Karpas-422 (cell line): ENCODE measurements at regions not wholly inside any gene's neighbourhood (a gene's known extent, or its start where the extent isn't known, plus 50 kb on each side); places are given as distances from the start of the nearest gene placed in this dataset.

Source experiments
- DNase-seq: peaks from one replicate; pipeline ENCODE4 v3.0.0-alpha.2; 2015
- H2AFZ ChIP-seq: fragments of 200-600 bp; sonication (generic); 2 replicates; pipeline ENCODE4 v1.6.1; 2014; ENCODE audit warnings: antibody characterized with exemption, low read length, mixed read lengths
- H3K27ac ChIP-seq: fragments of 200-600 bp; sonication (generic); 2 replicates; pipeline ENCODE4 v1.5.1; 2014; ENCODE audit warnings: mild to moderate bottlenecking, low read length, moderate library complexity
- H3K27me3 ChIP-seq: fragments of 200-600 bp; sonication (generic); 2 replicates; pipeline ENCODE4 v1.6.1; 2014; ENCODE audit warnings: low read length, mixed read lengths
- H3K36me3 ChIP-seq: fragments of 200-600 bp; sonication (generic); 2 replicates; pipeline ENCODE4 v1.6.1; 2014; ENCODE audit warnings: low read length, mixed read lengths; ENCODE audit not compliant: insufficient read depth
- H3K4me1 ChIP-seq: fragments of 200-600 bp; sonication (generic); 2 replicates; pipeline ENCODE4 v1.6.1; 2014; ENCODE audit warnings: mild to moderate bottlenecking, low read length, mixed read lengths
- H3K4me2 ChIP-seq: fragments of 200-600 bp; sonication (generic); 2 replicates; pipeline ENCODE4 v1.6.1; 2014; ENCODE audit warnings: low read length, low read depth, mild to moderate bottlenecking; ENCODE audit not compliant: poor library complexity, severe bottlenecking
- H3K4me3 ChIP-seq: fragments of 200-600 bp; sonication (generic); 2 replicates; pipeline ENCODE4 v1.5.1; 2014; ENCODE audit warnings: mild to moderate bottlenecking, antibody characterized with exemption, low read length, mixed read lengths
- H3K79me2 ChIP-seq: fragments of 200-600 bp; sonication (generic); 2 replicates; pipeline ENCODE4 v1.6.1; 2014; ENCODE audit warnings: mild to moderate bottlenecking, low read length, mixed read lengths
- H3K9ac ChIP-seq: fragments of 200-600 bp; sonication (generic); 2 replicates; pipeline ENCODE4 v1.6.0; 2014; ENCODE audit warnings: low read length
- H3K9me2 ChIP-seq: fragments of 200-600 bp; sonication (generic), shearing (Covaris generic); replicated peaks from 2 replicates; pipeline ENCODE4 v1.6.0; 2014; ENCODE audit warnings: mild to moderate bottlenecking, low read length, moderate library complexity; ENCODE audit not compliant: insufficient read depth
- H3K9me3 ChIP-seq: fragments of 300-700, 200-600 bp; sonication (generic); 2 replicates; pipeline ENCODE4 v1.6.1; 2014; ENCODE audit warnings: low read length, mixed read lengths
- H4K20me1 ChIP-seq: fragments of 200-600 bp; sonication (generic); 2 replicates; pipeline ENCODE4 v1.6.1; 2014; ENCODE audit warnings: mild to moderate bottlenecking, antibody characterized with exemption, low read length, low read depth; ENCODE audit not compliant: insufficient read depth

DNA sequence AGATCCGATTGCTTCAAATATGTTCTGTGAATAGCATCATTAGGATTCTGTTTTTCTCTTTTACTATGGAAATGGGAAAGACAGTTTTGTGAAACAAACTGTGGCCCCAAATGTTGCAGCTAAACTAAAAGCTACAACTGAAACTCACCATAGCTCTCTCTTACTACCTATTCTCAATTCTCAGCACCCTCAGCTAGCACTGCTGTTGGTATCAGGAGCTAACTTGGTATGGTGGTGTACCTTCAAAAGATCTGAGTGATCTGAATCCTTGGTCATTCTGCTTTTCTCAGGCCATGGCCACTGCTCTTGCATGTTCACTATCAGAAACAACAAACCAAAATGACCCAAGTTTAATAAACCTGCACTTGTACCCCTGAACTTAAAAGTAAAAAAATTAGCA is 1208.0 kb downstream of the SORCS1 start:
- Histone ChIP-seq H3K9ac (no peak overlapping the region), H3K27ac (no peak overlapping the region), H3K36me3 (no peaks in the 10 kb centered on the region), H4K20me1 (no peaks in the 10 kb centered on the region), H3K9me3 (no peaks in the 10 kb centered on the region), H3K79me2 (no peaks in the 10 kb centered on the region), H3K4me3 (no peak overlapping the region), H3K27me3 (no peaks in the 10 kb centered on the region), H3K4me2 (no peak overlapping the region), H3K9me2 (no peaks in the 10 kb centered on the region), H2AFZ (no peak overlapping the region), H3K4me1 (peaks cover 14% of the 10 kb centered on the region)
- no peak for DNase-seq

DNA sequence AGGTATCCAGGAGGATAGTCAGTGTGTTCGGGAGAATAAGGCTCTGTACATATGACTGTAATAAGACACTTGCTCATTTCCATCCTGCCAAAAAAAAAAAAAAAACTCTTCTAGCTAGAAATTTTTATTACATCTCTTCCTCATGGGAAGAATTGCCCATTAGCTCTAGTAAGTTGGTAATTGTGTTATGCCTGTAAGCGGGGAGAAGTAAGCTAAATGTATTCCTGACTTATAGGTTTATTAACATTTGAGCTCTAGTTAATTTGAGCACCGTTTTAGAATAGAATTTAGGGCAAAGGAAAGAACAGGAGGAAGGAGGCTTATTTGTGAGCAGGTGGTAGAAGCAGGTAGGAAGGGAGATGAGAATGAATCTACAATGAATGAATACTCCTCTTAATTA is 1210.6 kb downstream of the SORCS1 start:
- Histone ChIP-seq H2AFZ (no peak overlapping the region), H3K9me2 (no peaks in the 10 kb centered on the region), H3K9me3 (no peaks in the 10 kb centered on the region), H3K4me3 (no peak overlapping the region), H3K79me2 (no peaks in the 10 kb centered on the region), H3K27ac (no peak overlapping the region), H3K4me2 (no peak overlapping the region), H3K27me3 (no peaks in the 10 kb centered on the region), H4K20me1 (no peaks in the 10 kb centered on the region), H3K4me1 (peaks cover 14% of the 10 kb centered on the region), H3K9ac (no peak overlapping the region), H3K36me3 (no peaks in the 10 kb centered on the region)
- no peak for DNase-seq

DNA sequence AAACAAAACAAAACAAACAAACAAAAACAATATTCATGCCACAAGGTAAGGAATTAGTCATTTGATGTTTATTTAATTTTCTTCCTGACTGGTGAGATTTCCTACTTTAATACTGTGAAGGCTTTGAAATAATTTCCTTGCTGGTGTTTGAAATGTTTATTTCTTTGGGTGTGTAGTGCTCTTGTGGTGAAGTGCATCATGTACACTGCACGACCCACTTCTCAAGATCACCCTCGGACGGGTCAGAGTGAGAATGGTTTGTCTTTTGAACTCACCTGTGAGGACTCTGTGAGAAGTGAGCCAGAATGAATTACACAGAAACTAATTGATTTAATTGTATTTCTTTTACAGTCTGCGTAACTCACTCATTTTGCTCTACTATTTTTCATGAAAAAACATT is 1211.5 kb downstream of the SORCS1 start:
- no peaks in the 10 kb centered on the region for H3K79me2 ChIP-seq
- peaks cover 14% of the 10 kb centered on the region for H3K4me1 ChIP-seq
- DNase-seq = no peak
- H3K4me2 ChIP-seq = peak overlapping the region; percentile 36
- H3K36me3 ChIP-seq = no peaks in the 10 kb centered on the region
- H3K27me3 ChIP-seq = no peaks in the 10 kb centered on the region
- H4K20me1 ChIP-seq = no peaks in the 10 kb centered on the region
- no peaks in the 10 kb centered on the region for H3K9me2 ChIP-seq
- no peak overlapping the region; the same call in 1 of the 2 replicates for H3K9ac ChIP-seq
- H3K4me3 ChIP-seq = no peak overlapping the region
- no peak overlapping the region for H3K27ac ChIP-seq
- no peaks in the 10 kb centered on the region for H3K9me3 ChIP-seq
- peak overlapping the region; percentile 65; the same call in 1 of the 2 replicates for H2AFZ ChIP-seq

DNA sequence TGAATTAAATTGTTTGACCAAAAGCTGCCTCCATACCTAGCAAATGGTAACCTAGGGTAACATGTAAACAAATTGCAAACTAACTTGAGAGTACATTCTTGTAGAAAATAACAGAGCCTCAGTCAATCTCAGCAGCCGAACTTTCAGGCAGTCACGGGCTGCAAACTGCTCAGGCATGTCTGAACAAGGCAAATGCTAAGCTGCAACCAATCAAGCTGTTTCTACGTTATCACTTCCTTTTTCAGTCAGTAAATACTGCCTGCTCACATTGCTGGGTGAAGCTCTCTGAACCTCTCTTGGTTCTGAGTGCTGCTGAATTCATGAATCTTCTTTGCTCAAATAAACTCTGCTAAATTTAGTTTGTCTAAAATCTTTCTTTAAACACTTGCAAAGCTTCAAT is 1212.4 kb downstream of the SORCS1 start:
- Histone ChIP-seq H3K9ac (peak overlapping the region; percentile 28), H3K4me2 (peak overlapping the region; percentile 36), H3K79me2 (no peaks in the 10 kb centered on the region), H3K27me3 (no peaks in the 10 kb centered on the region), H3K27ac (peak overlapping the region; percentile 66), H2AFZ (peak overlapping the region; percentile 65; the same call in 1 of the 2 replicates), H3K9me3 (no peaks in the 10 kb centered on the region), H3K4me3 (peak overlapping the region; percentile 41; the same call in 1 of the 2 replicates), H3K4me1 (peaks cover 14% of the 10 kb centered on the region), H3K9me2 (no peaks in the 10 kb centered on the region), H4K20me1 (no peaks in the 10 kb centered on the region), H3K36me3 (no peaks in the 10 kb centered on the region)
- peak; percentile 74 for DNase-seq

DNA sequence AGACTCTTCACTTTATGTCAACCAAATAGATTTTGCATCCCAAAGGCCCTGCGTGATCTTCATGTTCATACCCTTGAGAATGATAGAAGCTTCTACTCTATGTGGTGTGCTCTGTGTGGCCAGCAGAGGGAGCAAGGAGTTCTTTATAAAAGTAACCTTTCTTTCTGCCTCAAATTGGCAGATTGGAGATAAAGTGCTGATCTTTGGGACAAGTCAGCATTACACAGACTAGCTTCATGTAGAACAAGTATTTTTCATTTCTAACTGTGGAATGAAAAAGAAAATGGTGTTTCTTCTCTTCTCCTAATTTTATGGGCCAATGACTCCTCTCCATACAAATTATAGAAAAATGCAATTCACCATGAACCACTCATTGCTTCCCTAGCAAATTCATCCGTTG is 1214.1 kb downstream of the SORCS1 start:
- no peak overlapping the region for H2AFZ ChIP-seq
- H3K9me3 ChIP-seq = no peaks in the 10 kb centered on the region
- H3K4me1 ChIP-seq = peaks cover 14% of the 10 kb centered on the region
- no peak overlapping the region for H3K4me2 ChIP-seq
- H3K27me3 ChIP-seq = no peaks in the 10 kb centered on the region
- H3K27ac ChIP-seq = no peak overlapping the region
- H3K36me3 ChIP-seq = no peaks in the 10 kb centered on the region
- H4K20me1 ChIP-seq = no peaks in the 10 kb centered on the region
- H3K4me3 ChIP-seq = no peak overlapping the region
- H3K9me2 ChIP-seq = no peaks in the 10 kb centered on the region
- H3K9ac ChIP-seq = no peak overlapping the region
- DNase-seq = peak; percentile 81
- no peaks in the 10 kb centered on the region for H3K79me2 ChIP-seq

DNA sequence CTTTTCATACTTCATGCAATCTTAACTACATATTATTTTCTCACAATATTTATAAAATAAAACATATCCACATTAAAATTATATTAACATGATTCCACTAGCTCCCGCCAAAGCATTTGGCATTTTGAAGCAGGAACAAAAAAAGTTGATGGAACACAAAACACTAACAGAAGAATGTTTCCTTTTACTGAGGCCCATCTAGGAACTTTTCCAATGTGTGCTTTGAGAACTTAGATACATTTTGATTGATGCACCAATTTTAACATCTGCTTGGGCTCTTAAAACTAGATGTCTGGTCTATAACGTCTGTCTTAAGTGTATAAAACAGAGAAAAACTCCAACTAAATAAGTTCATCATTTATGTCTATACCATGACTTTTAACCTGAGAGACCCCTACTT is 1214.8 kb downstream of the SORCS1 start:
- DNase-seq = no peak
- Histone ChIP-seq H3K79me2 (no peaks in the 10 kb centered on the region), H3K36me3 (no peaks in the 10 kb centered on the region)

DNA sequence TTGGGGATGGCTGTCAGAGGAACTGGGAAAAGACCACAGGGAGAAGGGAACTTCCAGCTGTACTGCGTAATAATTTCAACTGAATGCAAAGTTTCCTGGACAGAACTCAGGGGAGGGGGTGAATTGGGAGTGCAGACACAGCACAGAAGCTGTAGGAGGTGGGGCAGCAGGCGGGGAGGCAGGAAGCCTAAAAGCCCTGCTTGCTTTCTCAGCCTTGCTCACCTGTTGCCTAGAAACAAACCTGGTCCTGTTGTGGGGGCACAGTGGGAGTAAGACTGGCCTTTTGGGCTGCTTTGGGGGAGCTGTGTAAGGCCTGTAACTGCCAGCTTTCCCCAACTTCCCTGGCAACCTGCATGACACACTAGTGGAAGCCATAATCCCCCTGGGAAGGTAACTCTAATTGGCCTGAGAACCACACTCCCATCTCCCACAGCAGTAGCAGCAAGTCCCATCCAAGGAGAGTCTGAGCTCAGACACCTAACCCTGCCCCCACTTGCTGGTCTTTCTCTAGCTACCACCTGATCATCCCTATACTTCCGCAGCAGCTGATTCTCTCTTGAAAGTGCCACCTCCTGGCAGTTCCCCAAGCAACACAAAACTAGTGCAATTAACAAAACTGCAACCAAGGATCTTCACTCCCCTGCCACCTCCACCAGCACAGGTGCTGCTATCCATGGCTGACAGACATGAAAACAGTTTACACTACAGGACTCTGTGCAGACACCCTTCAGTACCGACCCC is 1239.3 kb downstream of the SORCS1 start:
- Histone ChIP-seq H4K20me1 (no peaks in the 10 kb centered on the region), H3K9ac (no peak overlapping the region), H3K27me3 (no peaks in the 10 kb centered on the region), H3K9me3 (peaks cover 6% of the 10 kb centered on the region; the same call in 1 of the 2 replicates), H3K4me1 (no peaks in the 10 kb centered on the region), H3K27ac (no peak overlapping the region), H2AFZ (no peak overlapping the region), H3K36me3 (no peaks in the 10 kb centered on the region), H3K79me2 (no peaks in the 10 kb centered on the region), H3K9me2 (no peaks in the 10 kb centered on the region), H3K4me2 (no peak overlapping the region), H3K4me3 (no peak overlapping the region)
- DNase-seq = no peak

More for the DNA sequence above, 1214.8 kb downstream of the SORCS1 start:
- Histone ChIP-seq H3K9me3 (no peaks in the 10 kb centered on the region), H2AFZ (no peak overlapping the region), H4K20me1 (no peaks in the 10 kb centered on the region), H3K4me1 (peaks cover 14% of the 10 kb centered on the region), H3K9ac (no peak overlapping the region), H3K4me2 (no peak overlapping the region), H3K27me3 (no peaks in the 10 kb centered on the region), H3K9me2 (no peaks in the 10 kb centered on the region), H3K4me3 (no peak overlapping the region), H3K27ac (no peak overlapping the region)

DNA sequence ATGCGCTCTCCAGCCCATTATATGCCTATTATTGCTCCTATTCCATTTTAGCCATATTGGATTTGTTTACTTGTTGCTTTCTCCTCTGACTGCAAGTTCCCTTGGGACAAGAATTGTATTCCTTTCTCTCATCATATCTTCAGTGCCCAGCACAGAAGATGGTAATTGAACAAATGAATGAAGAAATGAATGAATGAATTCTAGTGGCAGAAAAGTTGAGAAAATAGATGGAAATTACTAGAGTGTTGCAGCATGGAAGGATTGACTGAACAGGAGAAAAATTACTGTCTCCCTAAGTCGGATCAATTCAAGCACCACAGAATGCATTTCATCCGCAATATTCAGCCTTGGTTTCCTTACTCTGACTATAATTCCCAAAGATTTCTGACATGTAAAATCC is 1243.2 kb downstream of the SORCS1 start:
- Histone ChIP-seq H3K9me2 (no peaks in the 10 kb centered on the region), H3K9me3 (peaks cover 12% of the 10 kb centered on the region), H3K4me2 (no peak overlapping the region), H4K20me1 (no peaks in the 10 kb centered on the region), H3K27me3 (no peaks in the 10 kb centered on the region), H3K9ac (no peak overlapping the region), H3K36me3 (no peaks in the 10 kb centered on the region), H2AFZ (no peak overlapping the region), H3K4me1 (no peaks in the 10 kb centered on the region), H3K4me3 (no peak overlapping the region), H3K79me2 (no peaks in the 10 kb centered on the region), H3K27ac (no peak overlapping the region)
- DNase-seq = no peak
